ENCODE measurements at regions not wholly inside any gene's neighbourhood (a gene's known extent, or its start where the extent isn't known, plus 50 kb on each side); places are given as distances from the start of the nearest gene placed in this dataset.
"Not testable (repeated sequence)": the region's sequence is repeated elsewhere in the genome, so short reads cannot be mapped to it uniquely, and the experiment has no call there.

DNA sequence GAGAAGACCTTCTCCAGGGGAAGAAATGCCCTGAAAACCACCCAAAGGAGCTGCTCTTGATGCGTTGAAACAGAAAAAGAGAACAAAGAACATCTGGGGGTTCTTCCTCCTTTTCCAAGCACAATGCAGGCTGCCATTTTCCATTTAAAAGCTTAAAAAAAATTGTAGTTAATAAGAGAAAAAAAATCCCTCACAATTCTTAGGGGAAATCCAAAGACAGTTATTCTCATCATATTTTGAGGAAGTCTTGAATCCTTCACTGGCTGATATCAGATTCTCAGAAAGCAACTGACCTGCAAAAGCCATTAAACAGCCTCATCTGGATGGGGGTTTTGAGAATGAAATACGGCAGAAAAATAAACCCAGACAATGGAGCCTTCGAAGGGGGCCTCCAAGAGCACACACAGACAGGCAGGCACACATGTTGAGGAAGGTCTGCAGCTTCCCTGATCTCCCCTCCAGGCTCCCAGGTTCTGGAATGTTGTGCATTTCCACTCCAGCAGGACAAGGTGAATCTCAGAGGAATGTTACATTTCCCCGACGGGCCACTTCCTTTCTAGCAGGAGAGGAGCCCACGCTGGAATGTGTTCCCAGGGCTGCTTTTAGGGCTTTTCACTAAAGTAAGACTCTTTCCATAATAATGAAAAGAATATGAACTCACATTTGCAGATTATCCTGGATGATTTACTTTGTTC lies 159.4 kb upstream of the S1PR3 start:
- Histone ChIP-seq H3K9ac (ENCODE audit: low read depth in 1 of 2, low read length in 2 of 2) (no peak overlapping the region), H3K4me3 (ENCODE audit: low read depth in 1 of 2, low read length in 2 of 2) (no peak overlapping the region), H3K36me3 (ENCODE audit: control insufficient read depth in 1 of 2, insufficient read depth in 2 of 2, low read length in 2 of 2) (no peaks in the 10 kb centered on the region), H3K27me3 (ENCODE audit: control insufficient read depth in 1 of 2, insufficient read depth in 2 of 2, low read length in 2 of 2) (peaks cover 3 to 10% of the 10 kb centered on the region in 2 donors), H3K4me1 (ENCODE audit: control insufficient read depth in 1 of 2, insufficient read depth in 2 of 2, low read length in 2 of 2) (no peaks in the 10 kb centered on the region), H3K9me3 (ENCODE audit: control insufficient read depth in 1 of 2, low read length in 2 of 2) (no peaks in the 10 kb centered on the region), H3K27ac (ENCODE audit: low read depth, low read length) (no peak overlapping the region)

DNA sequence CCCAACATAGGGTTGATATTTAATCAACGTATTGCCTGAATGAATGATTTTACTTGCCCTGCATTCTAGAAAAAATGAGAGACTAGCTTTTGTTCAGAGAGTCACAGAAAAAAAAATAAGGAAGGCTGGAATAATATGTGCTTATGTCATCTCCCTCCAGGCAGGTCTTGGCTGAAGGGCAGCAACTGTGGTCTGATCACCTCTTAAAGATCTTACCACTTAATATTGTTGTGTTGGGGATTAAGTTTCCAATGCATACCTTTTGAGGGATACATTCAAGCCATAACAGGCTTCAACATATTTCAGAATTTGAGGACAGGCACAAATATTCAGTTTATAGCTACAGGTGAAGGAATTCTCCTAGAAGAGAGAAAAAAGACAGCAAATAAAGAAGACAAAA lies 157.3 kb upstream of the S1PR3 start:
- H3K9ac ChIP-seq (ENCODE audit: low read depth in 1 of 2, low read length in 2 of 2) = no peak overlapping the region

GRCh38 chr9:88835038-88835466 lies 156.2 kb upstream of the S1PR3 start:
- Histone ChIP-seq H3K4me1 (ENCODE audit: control insufficient read depth in 1 of 2, insufficient read depth in 2 of 2, low read length in 2 of 2) (no peaks in the 10 kb centered on the region), H3K27me3 (ENCODE audit: control insufficient read depth in 1 of 2, insufficient read depth in 2 of 2, low read length in 2 of 2) (peaks cover 3 to 7% of the 10 kb centered on the region in 2 donors), H3K4me3 (ENCODE audit: low read depth in 1 of 2, low read length in 2 of 2) (no peak overlapping the region), H3K9me3 (ENCODE audit: control insufficient read depth in 1 of 2, low read length in 2 of 2) (no peaks in the 10 kb centered on the region), H3K36me3 (ENCODE audit: control insufficient read depth in 1 of 2, insufficient read depth in 2 of 2, low read length in 2 of 2) (no peaks in the 10 kb centered on the region), H3K27ac (ENCODE audit: low read depth, low read length) (no peak overlapping the region), H3K9ac (ENCODE audit: low read depth in 1 of 2, low read length in 2 of 2) (no peak overlapping the region)

More for the DNA sequence above, 157.3 kb upstream of the S1PR3 start:
- no peak overlapping the region for H3K27ac ChIP-seq (ENCODE audit: low read depth, low read length)
- no peaks in the 10 kb centered on the region for H3K9me3 ChIP-seq (ENCODE audit: control insufficient read depth in 1 of 2, low read length in 2 of 2)
- H3K4me1 ChIP-seq (ENCODE audit: control insufficient read depth in 1 of 2, insufficient read depth in 2 of 2, low read length in 2 of 2) = no peaks in the 10 kb centered on the region
- no peaks in the 10 kb centered on the region for H3K36me3 ChIP-seq (ENCODE audit: control insufficient read depth in 1 of 2, insufficient read depth in 2 of 2, low read length in 2 of 2)
- H3K4me3 ChIP-seq (ENCODE audit: low read depth in 1 of 2, low read length in 2 of 2) = no peak overlapping the region
- peaks cover 3 to 7% of the 10 kb centered on the region in 2 donors for H3K27me3 ChIP-seq (ENCODE audit: control insufficient read depth in 1 of 2, insufficient read depth in 2 of 2, low read length in 2 of 2)

DNA sequence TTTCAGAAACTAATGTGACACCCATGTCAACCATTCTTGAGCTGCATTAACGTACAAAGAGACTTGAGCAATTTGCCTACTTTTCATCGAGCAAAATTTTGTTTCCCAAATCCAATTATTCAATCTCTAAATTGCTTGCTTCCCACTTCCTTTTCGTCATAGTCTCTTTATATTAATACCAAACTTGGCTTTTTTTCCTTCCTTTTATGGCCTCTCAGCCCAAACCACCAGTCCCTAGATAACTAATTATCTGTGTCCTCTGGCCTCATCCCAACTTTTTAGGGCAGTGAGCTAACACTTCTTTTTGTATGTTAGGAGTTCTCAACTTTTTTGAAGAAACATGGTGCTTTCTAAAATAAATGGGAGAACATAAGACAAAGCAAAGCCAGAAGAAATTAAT lies 155.5 kb upstream of the S1PR3 start:
- H3K27me3 ChIP-seq (ENCODE audit: control insufficient read depth in 1 of 2, insufficient read depth in 2 of 2, low read length in 2 of 2) = peaks cover 3 to 7% of the 10 kb centered on the region in 2 donors
- H3K27ac ChIP-seq (ENCODE audit: low read depth, low read length) = no peak overlapping the region
- H3K4me1 ChIP-seq (ENCODE audit: control insufficient read depth in 1 of 2, insufficient read depth in 2 of 2, low read length in 2 of 2) = no peaks in the 10 kb centered on the region

DNA sequence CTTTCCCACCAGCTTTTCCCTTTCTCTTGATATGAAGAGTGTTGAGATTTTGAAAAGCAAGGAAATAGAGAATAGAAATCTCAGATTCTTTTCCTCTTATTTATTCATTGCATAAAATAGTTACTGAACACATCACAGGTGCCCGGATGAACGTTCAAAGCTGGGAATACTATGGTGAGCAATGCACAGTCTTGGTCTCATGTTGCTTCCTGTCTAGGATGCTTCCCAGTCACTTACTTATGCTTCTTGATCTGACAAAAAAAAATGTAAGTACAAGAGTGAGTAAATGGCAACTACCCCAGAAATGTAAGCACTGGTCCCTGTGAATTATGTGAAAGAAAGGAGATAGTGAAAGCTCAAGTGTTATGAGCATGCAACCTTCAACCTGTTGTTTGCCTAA lies 153.5 kb upstream of the S1PR3 start:
- peaks cover 3 to 7% of the 10 kb centered on the region in 2 donors for H3K27me3 ChIP-seq (ENCODE audit: control insufficient read depth in 1 of 2, insufficient read depth in 2 of 2, low read length in 2 of 2)
- H3K4me3 ChIP-seq (ENCODE audit: low read depth in 1 of 2, low read length in 2 of 2) = no peak overlapping the region
- H3K9ac ChIP-seq (ENCODE audit: low read depth in 1 of 2, low read length in 2 of 2) = no peak overlapping the region
- no peak overlapping the region for H3K27ac ChIP-seq (ENCODE audit: low read depth, low read length)
- H3K4me1 ChIP-seq (ENCODE audit: control insufficient read depth in 1 of 2, insufficient read depth in 2 of 2, low read length in 2 of 2) = no peaks in the 10 kb centered on the region
- H3K36me3 ChIP-seq (ENCODE audit: control insufficient read depth in 1 of 2, insufficient read depth in 2 of 2, low read length in 2 of 2) = no peaks in the 10 kb centered on the region
- H3K9me3 ChIP-seq (ENCODE audit: control insufficient read depth in 1 of 2, low read length in 2 of 2) = no peaks in the 10 kb centered on the region

More for the DNA sequence above, 155.5 kb upstream of the S1PR3 start:
- Histone ChIP-seq H3K9me3 (ENCODE audit: control insufficient read depth in 1 of 2, low read length in 2 of 2) (no peaks in the 10 kb centered on the region), H3K4me3 (ENCODE audit: low read depth in 1 of 2, low read length in 2 of 2) (no peak overlapping the region), H3K36me3 (ENCODE audit: control insufficient read depth in 1 of 2, insufficient read depth in 2 of 2, low read length in 2 of 2) (no peaks in the 10 kb centered on the region), H3K9ac (ENCODE audit: low read depth in 1 of 2, low read length in 2 of 2) (no peak overlapping the region)

DNA sequence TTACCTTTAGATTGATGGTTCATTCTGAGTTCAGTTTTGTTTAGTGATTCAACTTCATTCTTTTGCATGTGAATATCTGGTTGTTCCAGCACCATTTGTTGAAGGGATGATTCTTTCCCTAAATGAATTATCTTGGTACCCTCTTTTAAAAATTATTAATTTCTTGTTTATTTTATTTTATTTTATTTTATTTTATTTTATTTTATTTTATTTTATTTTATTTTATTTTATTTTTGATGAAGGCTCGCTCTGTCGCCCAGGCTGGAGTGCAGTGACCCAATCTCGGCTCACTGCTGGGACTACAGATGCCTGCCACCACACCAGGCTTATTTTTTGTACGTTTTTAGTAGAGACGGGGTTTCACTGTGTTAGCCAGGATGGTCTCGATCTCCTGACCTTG lies 141.4 kb upstream of the S1PR3 start:
- not testable (repeated sequence) for H3K27me3 ChIP-seq (ENCODE audit: control insufficient read depth in 1 of 2, insufficient read depth in 2 of 2, low read length in 2 of 2); H3K4me3 ChIP-seq (ENCODE audit: low read depth in 1 of 2, low read length in 2 of 2); H3K9me3 ChIP-seq (ENCODE audit: control insufficient read depth in 1 of 2, low read length in 2 of 2); H3K9ac ChIP-seq (ENCODE audit: low read depth in 1 of 2, low read length in 2 of 2); H3K4me1 ChIP-seq (ENCODE audit: control insufficient read depth in 1 of 2, insufficient read depth in 2 of 2, low read length in 2 of 2); H3K36me3 ChIP-seq (ENCODE audit: control insufficient read depth in 1 of 2, insufficient read depth in 2 of 2, low read length in 2 of 2); H3K27ac ChIP-seq (ENCODE audit: low read depth, low read length)

GRCh38 chr9:88852794-88853193 lies 138.5 kb upstream of the S1PR3 start:
- H3K27ac ChIP-seq (ENCODE audit: low read depth, low read length) = no peak overlapping the region
- H3K9me3 ChIP-seq (ENCODE audit: control insufficient read depth in 1 of 2, low read length in 2 of 2) = no peaks in the 10 kb centered on the region
- H3K9ac ChIP-seq (ENCODE audit: low read depth in 1 of 2, low read length in 2 of 2) = no peak overlapping the region
- no peaks in the 10 kb centered on the region for H3K27me3 ChIP-seq (ENCODE audit: control insufficient read depth in 1 of 2, insufficient read depth in 2 of 2, low read length in 2 of 2)
- no peak overlapping the region for H3K4me3 ChIP-seq (ENCODE audit: low read depth in 1 of 2, low read length in 2 of 2)
- no peaks in the 10 kb centered on the region for H3K4me1 ChIP-seq (ENCODE audit: control insufficient read depth in 1 of 2, insufficient read depth in 2 of 2, low read length in 2 of 2)
- H3K36me3 ChIP-seq (ENCODE audit: control insufficient read depth in 1 of 2, insufficient read depth in 2 of 2, low read length in 2 of 2) = no peaks in the 10 kb centered on the region

DNA sequence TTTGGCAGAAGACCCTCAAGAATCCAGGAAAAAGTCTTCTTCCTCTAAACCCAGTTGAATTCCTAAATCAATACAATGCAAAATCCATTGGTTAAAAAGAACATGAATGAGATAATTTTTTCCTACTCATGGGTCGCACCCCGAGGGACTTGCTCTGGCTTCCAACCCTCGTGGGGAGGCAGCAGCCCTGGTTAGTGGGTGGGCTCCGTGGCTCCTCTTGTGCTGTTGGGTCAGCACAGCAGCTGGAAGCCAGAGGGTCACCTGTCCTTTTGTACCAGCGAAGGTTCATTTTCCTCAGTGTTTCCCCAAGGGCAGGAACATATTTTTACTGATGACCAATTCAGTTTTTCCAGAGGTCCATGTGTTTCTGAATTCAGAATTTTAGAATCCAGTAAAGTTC lies 120.6 kb upstream of the S1PR3 start:
- no peak overlapping the region for H3K4me3 ChIP-seq (ENCODE audit: low read depth in 1 of 2, low read length in 2 of 2)
- no peak overlapping the region for H3K27ac ChIP-seq (ENCODE audit: low read depth, low read length)
- H3K9me3 ChIP-seq (ENCODE audit: control insufficient read depth in 1 of 2, low read length in 2 of 2) = no peaks in the 10 kb centered on the region
- peaks cover 0 to 3% of the 10 kb centered on the region in 2 donors for H3K27me3 ChIP-seq (ENCODE audit: control insufficient read depth in 1 of 2, insufficient read depth in 2 of 2, low read length in 2 of 2)
- no peaks in the 10 kb centered on the region for H3K4me1 ChIP-seq (ENCODE audit: control insufficient read depth in 1 of 2, insufficient read depth in 2 of 2, low read length in 2 of 2)
- no peak overlapping the region for H3K9ac ChIP-seq (ENCODE audit: low read depth in 1 of 2, low read length in 2 of 2)
- no peaks in the 10 kb centered on the region for H3K36me3 ChIP-seq (ENCODE audit: control insufficient read depth in 1 of 2, insufficient read depth in 2 of 2, low read length in 2 of 2)

- Histone ChIP-seq H3K36me3 (ENCODE audit: control insufficient read depth in 1 of 2, insufficient read depth in 2 of 2, low read length in 2 of 2) (no peaks in the 10 kb centered on the region), H3K4me1 (ENCODE audit: control insufficient read depth in 1 of 2, insufficient read depth in 2 of 2, low read length in 2 of 2) (no peaks in the 10 kb centered on the region), H3K4me3 (ENCODE audit: low read depth in 1 of 2, low read length in 2 of 2) (no peak overlapping the region), H3K9ac (ENCODE audit: low read depth in 1 of 2, low read length in 2 of 2) (no peak overlapping the region), H3K9me3 (ENCODE audit: control insufficient read depth in 1 of 2, low read length in 2 of 2) (no peaks in the 10 kb centered on the region), H3K27me3 (ENCODE audit: control insufficient read depth in 1 of 2, insufficient read depth in 2 of 2, low read length in 2 of 2) (peaks cover 0 to 3% of the 10 kb centered on the region in 2 donors), H3K27ac (ENCODE audit: low read depth, low read length) (no peak overlapping the region)
These were observed 119.6 kb upstream of the S1PR3 start for GRCh38 chr9:88871669-88872068.

DNA sequence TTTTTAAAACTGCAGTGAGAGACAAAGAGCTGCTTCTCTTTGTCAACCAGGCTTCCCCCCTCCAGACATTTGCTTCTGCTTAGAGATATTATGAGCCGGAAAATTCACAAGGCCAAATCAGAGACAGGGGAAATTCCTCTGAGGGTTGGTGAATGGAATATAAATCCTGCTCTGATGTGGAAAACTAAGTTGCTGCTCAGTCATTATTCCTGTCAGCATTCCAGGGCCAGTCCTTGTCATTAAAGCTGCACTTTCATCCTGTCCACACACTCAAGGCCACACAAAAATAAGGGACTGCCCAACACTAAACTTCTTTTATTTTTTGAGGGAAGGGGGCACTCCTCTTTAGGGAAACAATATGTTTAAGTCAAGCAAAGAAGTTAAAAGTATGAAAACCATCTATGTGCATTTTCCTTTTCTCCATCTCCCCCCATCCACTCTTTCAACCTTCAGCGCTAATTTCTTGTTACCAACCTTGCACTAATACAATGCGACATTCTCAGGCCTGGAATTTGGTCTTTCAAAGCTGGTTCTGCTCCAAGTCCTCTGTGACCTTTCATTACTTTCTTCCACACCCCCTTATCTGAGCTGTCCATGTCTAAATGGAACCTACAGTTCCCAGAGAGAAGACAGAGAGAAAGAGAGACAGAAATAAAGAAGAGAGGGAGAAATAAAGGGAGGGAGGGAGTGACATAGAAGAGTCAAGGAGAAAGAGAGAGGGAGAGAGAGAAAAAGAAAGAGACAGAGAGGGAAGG lies 118.9 kb upstream of the S1PR3 start:
- no peaks in the 10 kb centered on the region for H3K4me1 ChIP-seq (ENCODE audit: control insufficient read depth in 1 of 2, insufficient read depth in 2 of 2, low read length in 2 of 2)
- no peak overlapping the region for H3K27ac ChIP-seq (ENCODE audit: low read depth, low read length)
- H3K36me3 ChIP-seq (ENCODE audit: control insufficient read depth in 1 of 2, insufficient read depth in 2 of 2, low read length in 2 of 2) = no peaks in the 10 kb centered on the region
- H3K9me3 ChIP-seq (ENCODE audit: control insufficient read depth in 1 of 2, low read length in 2 of 2) = no peaks in the 10 kb centered on the region
- H3K9ac ChIP-seq (ENCODE audit: low read depth in 1 of 2, low read length in 2 of 2) = no peak overlapping the region
- peaks cover 0 to 3% of the 10 kb centered on the region in 2 donors for H3K27me3 ChIP-seq (ENCODE audit: control insufficient read depth in 1 of 2, insufficient read depth in 2 of 2, low read length in 2 of 2)
- H3K4me3 ChIP-seq (ENCODE audit: low read depth in 1 of 2, low read length in 2 of 2) = no peak overlapping the region
